ENCODE measurements at regions not wholly inside any gene's neighbourhood (a gene's known extent, or its start where the extent isn't known, plus 50 kb on each side); places are given as distances from the start of the nearest gene placed in this dataset.

GRCh38 chr12:124441443-124442194, 125.8 kb downstream of the NCOR2 start:
- TF ChIP-seq POLR2A (IDR thresholded peaks at IDR 0.05) = no peak
- TF ChIP-seq, protein P1, sequence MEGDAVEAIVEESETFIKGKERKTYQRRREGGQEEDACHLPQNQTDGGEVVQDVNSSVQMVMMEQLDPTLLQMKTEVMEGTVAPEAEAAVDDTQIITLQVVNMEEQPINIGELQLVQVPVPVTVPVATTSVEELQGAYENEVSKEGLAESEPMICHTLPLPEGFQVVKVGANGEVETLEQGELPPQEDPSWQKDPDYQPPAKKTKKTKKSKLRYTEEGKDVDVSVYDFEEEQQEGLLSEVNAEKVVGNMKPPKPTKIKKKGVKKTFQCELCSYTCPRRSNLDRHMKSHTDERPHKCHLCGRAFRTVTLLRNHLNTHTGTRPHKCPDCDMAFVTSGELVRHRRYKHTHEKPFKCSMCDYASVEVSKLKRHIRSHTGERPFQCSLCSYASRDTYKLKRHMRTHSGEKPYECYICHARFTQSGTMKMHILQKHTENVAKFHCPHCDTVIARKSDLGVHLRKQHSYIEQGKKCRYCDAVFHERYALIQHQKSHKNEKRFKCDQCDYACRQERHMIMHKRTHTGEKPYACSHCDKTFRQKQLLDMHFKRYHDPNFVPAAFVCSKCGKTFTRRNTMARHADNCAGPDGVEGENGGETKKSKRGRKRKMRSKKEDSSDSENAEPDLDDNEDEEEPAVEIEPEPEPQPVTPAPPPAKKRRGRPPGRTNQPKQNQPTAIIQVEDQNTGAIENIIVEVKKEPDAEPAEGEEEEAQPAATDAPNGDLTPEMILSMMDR (IDR thresholded peaks at IDR 0.05) = no peak
- TF ChIP-seq POLR2AphosphoS5 (IDR thresholded peaks at IDR 0.05) = no peak
